Brain pericyte (primary cell): ENCODE measurements at regions not wholly inside any gene's neighbourhood (a gene's known extent, or its start where the extent isn't known, plus 50 kb on each side); places are given as distances from the start of the nearest gene placed in this dataset.

Experiments
- DNase-seq: peaks from one replicate; pipeline ENCODE4 v3.0.0-alpha.2; 2012; ENCODE audit warnings: low read depth, low spot score

GRCh38 chr2:65845442-65846182 is 413.2 kb upstream of the SPRED2 start:
- DNase-seq: no peak

- no peak for DNase-seq
Measured at GRCh38 chr2:65842104-65842503, 409.7 kb upstream of the SPRED2 start.

GRCh38 chr2:65835975-65836549 is 403.7 kb upstream of the SPRED2 start:
- DNase-seq: no peak

GRCh38 chr2:65834771-65835475 is 402.5 kb upstream of the SPRED2 start:
- DNase-seq: no peak

- DNase-seq: no peak
Measured at GRCh38 chr2:65834062-65834461, 401.7 kb upstream of the SPRED2 start.

GRCh38 chr2:65831509-65831908 is 399.1 kb upstream of the SPRED2 start:
- DNase-seq: no peak

GRCh38 chr2:65826567-65826966 is 394.2 kb upstream of the SPRED2 start:
- no peak for DNase-seq

GRCh38 chr2:65823511-65823910 is 391.1 kb upstream of the SPRED2 start:
- no peak for DNase-seq

- DNase-seq: no peak
Measured at GRCh38 chr2:65820454-65820853, 388.1 kb upstream of the SPRED2 start.

- DNase-seq: no peak
Measured at GRCh38 chr2:65819963-65820362, 387.6 kb upstream of the SPRED2 start.

- no peak for DNase-seq
Measured at GRCh38 chr2:65818873-65819451, 386.6 kb upstream of the SPRED2 start.

- no peak for DNase-seq
Measured at GRCh38 chr2:65813631-65814173, 381.3 kb upstream of the SPRED2 start.

- DNase-seq: no peak
Measured at GRCh38 chr2:65812887-65813286, 380.5 kb upstream of the SPRED2 start.

GRCh38 chr2:65807942-65808341 is 375.5 kb upstream of the SPRED2 start:
- no peak for DNase-seq

- DNase-seq: no peak
Measured at GRCh38 chr2:65804777-65805176, 372.4 kb upstream of the SPRED2 start.

- DNase-seq: no peak
Measured at GRCh38 chr2:65802298-65802942, 370.0 kb upstream of the SPRED2 start.

GRCh38 chr2:65800998-65801397 is 368.6 kb upstream of the SPRED2 start:
- DNase-seq: no peak

- DNase-seq: no peak
Measured at GRCh38 chr2:65799141-65799854, 366.9 kb upstream of the SPRED2 start.

GRCh38 chr2:65798641-65799040 is 366.2 kb upstream of the SPRED2 start:
- no peak for DNase-seq

GRCh38 chr2:65794994-65795393 is 362.6 kb upstream of the SPRED2 start:
- DNase-seq: no peak

GRCh38 chr2:65791404-65791975 is 359.1 kb upstream of the SPRED2 start:
- no peak for DNase-seq
